ENCODE measurements at regions not wholly inside any gene's neighbourhood (a gene's known extent, or its start where the extent isn't known, plus 50 kb on each side); places are given as distances from the start of the nearest gene placed in this dataset.
"Not testable (repeated sequence)": the region's sequence is repeated elsewhere in the genome, so short reads cannot be mapped to it uniquely, and the experiment has no call there.

DNA sequence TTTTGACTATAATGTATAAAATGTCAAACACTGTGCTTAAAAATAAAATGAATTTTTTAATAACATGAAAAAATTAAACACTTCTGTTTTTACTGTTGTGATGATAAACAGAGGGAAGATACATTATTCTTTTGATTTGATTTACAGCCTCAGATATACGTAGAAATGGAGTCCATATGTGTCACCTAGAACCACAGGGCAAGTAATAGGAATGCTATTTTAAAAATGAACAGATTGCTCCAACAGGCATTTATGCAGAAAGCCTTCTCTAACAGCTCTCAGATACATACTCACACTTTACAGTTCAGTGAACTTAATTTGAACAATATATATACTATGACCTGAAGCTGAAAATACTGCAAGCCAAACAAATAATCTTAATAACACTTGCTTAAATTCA is 1551.0 kb downstream of the GRIK2 start:
- Histone ChIP-seq H3K9me3 (ENCODE audit: control insufficient read depth, low read length) (no peaks in the 10 kb centered on the region), H3K4me1 (ENCODE audit: control insufficient read depth, insufficient read depth, low read length) (no peaks in the 10 kb centered on the region), H3K36me3 (ENCODE audit: control insufficient read depth, insufficient read depth, low read length) (no peaks in the 10 kb centered on the region), H3K4me3 (ENCODE audit: insufficient read depth, low read depth, low read length) (no peak overlapping the region), H3K27me3 (ENCODE audit: control insufficient read depth, insufficient read depth, low read length, poor library complexity, severe bottlenecking) (no peaks in the 10 kb centered on the region), H3K27ac (ENCODE audit: insufficient read depth, low read depth, low read length, poor library complexity, severe bottlenecking) (no peak overlapping the region)
- 100% methylated on average over 1 of the region's 1 CpG for WGBS, 2 experiments

- no peak overlapping the region for H3K4me3 ChIP-seq (ENCODE audit: insufficient read depth, low read depth, low read length)
Observed at GRCh38 chr6:102942206-102942605, 1548.7 kb downstream of the GRIK2 start.

GRCh38 chr6:102936959-102937358 is 1543.5 kb downstream of the GRIK2 start:
- Histone ChIP-seq H3K9me3 (ENCODE audit: control insufficient read depth, low read length) (no peaks in the 10 kb centered on the region), H3K4me1 (ENCODE audit: control insufficient read depth, insufficient read depth, low read length) (no peaks in the 10 kb centered on the region), H3K27me3 (ENCODE audit: control insufficient read depth, insufficient read depth, low read length, poor library complexity, severe bottlenecking) (no peaks in the 10 kb centered on the region), H3K36me3 (ENCODE audit: control insufficient read depth, insufficient read depth, low read length) (no peaks in the 10 kb centered on the region), H3K4me3 (ENCODE audit: insufficient read depth, low read depth, low read length) (no peak overlapping the region), H3K27ac (ENCODE audit: insufficient read depth, low read depth, low read length, poor library complexity, severe bottlenecking) (no peak overlapping the region)
- WGBS, 2 experiments = 71 to 88% methylated on average over 1 to 2 of the region's 3 CpGs

More at GRCh38 chr6:102942206-102942605, 1548.7 kb downstream of the GRIK2 start:
- Histone ChIP-seq H3K27ac (ENCODE audit: insufficient read depth, low read depth, low read length, poor library complexity, severe bottlenecking) (no peak overlapping the region), H3K27me3 (ENCODE audit: control insufficient read depth, insufficient read depth, low read length, poor library complexity, severe bottlenecking) (no peaks in the 10 kb centered on the region), H3K4me1 (ENCODE audit: control insufficient read depth, insufficient read depth, low read length) (no peaks in the 10 kb centered on the region), H3K9me3 (ENCODE audit: control insufficient read depth, low read length) (no peaks in the 10 kb centered on the region), H3K36me3 (ENCODE audit: control insufficient read depth, insufficient read depth, low read length) (no peaks in the 10 kb centered on the region)

- Histone ChIP-seq H3K9me3 (ENCODE audit: control insufficient read depth, low read length) (no peaks in the 10 kb centered on the region), H3K4me1 (ENCODE audit: control insufficient read depth, insufficient read depth, low read length) (no peaks in the 10 kb centered on the region), H3K36me3 (ENCODE audit: control insufficient read depth, insufficient read depth, low read length) (no peaks in the 10 kb centered on the region), H3K27me3 (ENCODE audit: control insufficient read depth, insufficient read depth, low read length, poor library complexity, severe bottlenecking) (no peaks in the 10 kb centered on the region), H3K4me3 (ENCODE audit: insufficient read depth, low read depth, low read length) (no peak overlapping the region), H3K27ac (ENCODE audit: insufficient read depth, low read depth, low read length, poor library complexity, severe bottlenecking) (no peak overlapping the region)
- 94 to 95% methylated on average over 3 of the region's 3 CpGs for WGBS, 2 experiments
Observed at GRCh38 chr6:102928109-102928508, 1534.6 kb downstream of the GRIK2 start.

DNA sequence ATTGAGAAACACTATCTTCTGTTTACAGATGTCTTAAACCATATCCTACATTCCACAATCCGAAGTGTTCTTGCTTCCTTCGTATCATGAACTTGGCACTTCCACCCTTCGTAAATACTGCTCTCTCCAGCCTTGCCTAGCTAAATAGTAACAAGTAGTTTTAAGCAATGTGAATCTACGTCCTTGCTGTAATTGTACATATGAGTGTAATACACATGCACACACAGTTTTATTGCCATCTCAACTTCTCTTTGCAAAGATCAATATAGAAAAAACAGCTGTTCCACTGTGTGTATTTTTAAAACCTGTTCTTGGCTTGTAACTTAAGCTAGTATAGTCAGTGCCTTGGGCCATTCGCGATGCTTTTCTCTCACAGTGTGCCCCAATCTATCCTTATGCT is 1524.7 kb downstream of the GRIK2 start:
- Histone ChIP-seq H3K36me3 (ENCODE audit: control insufficient read depth, insufficient read depth, low read length) (no peaks in the 10 kb centered on the region), H3K4me1 (ENCODE audit: control insufficient read depth, insufficient read depth, low read length) (no peaks in the 10 kb centered on the region), H3K27ac (ENCODE audit: insufficient read depth, low read depth, low read length, poor library complexity, severe bottlenecking) (no peak overlapping the region), H3K27me3 (ENCODE audit: control insufficient read depth, insufficient read depth, low read length, poor library complexity, severe bottlenecking) (no peaks in the 10 kb centered on the region), H3K9me3 (ENCODE audit: control insufficient read depth, low read length) (no peaks in the 10 kb centered on the region), H3K4me3 (ENCODE audit: insufficient read depth, low read depth, low read length) (no peak overlapping the region)
- 89 to 93% methylated on average over 5 to 6 of the region's 6 CpGs for whole genome bisulfite sequencing, 2 experiments

- H3K4me1 ChIP-seq (ENCODE audit: control insufficient read depth, insufficient read depth, low read length) = no peaks in the 10 kb centered on the region
- no peaks in the 10 kb centered on the region for H3K9me3 ChIP-seq (ENCODE audit: control insufficient read depth, low read length)
- H3K27me3 ChIP-seq (ENCODE audit: control insufficient read depth, insufficient read depth, low read length, poor library complexity, severe bottlenecking) = no peaks in the 10 kb centered on the region
- H3K27ac ChIP-seq (ENCODE audit: insufficient read depth, low read depth, low read length, poor library complexity, severe bottlenecking) = no peak overlapping the region
- no peak overlapping the region for H3K4me3 ChIP-seq (ENCODE audit: insufficient read depth, low read depth, low read length)
- no peaks in the 10 kb centered on the region for H3K36me3 ChIP-seq (ENCODE audit: control insufficient read depth, insufficient read depth, low read length)
Observed at GRCh38 chr6:102911571-102911970, 1518.1 kb downstream of the GRIK2 start.

- H3K27ac ChIP-seq (ENCODE audit: insufficient read depth, low read depth, low read length, poor library complexity, severe bottlenecking); H3K9me3 ChIP-seq (ENCODE audit: control insufficient read depth, low read length); H3K36me3 ChIP-seq (ENCODE audit: control insufficient read depth, insufficient read depth, low read length); H3K27me3 ChIP-seq (ENCODE audit: control insufficient read depth, insufficient read depth, low read length, poor library complexity, severe bottlenecking); H3K4me3 ChIP-seq (ENCODE audit: insufficient read depth, low read depth, low read length); H3K4me1 ChIP-seq (ENCODE audit: control insufficient read depth, insufficient read depth, low read length): not testable (repeated sequence)
- WGBS, 2 experiments = 96 to 98% methylated on average over 38 of the region's 38 CpGs
Observed at GRCh38 chr6:102910701-102911139, 1517.2 kb downstream of the GRIK2 start.

- WGBS, 2 experiments = 81 to 85% methylated on average over 6 of the region's 6 CpGs
- Histone ChIP-seq H3K36me3 (ENCODE audit: control insufficient read depth, insufficient read depth, low read length) (no peaks in the 10 kb centered on the region), H3K27me3 (ENCODE audit: control insufficient read depth, insufficient read depth, low read length, poor library complexity, severe bottlenecking) (no peaks in the 10 kb centered on the region), H3K4me3 (ENCODE audit: insufficient read depth, low read depth, low read length) (no peak overlapping the region), H3K4me1 (ENCODE audit: control insufficient read depth, insufficient read depth, low read length) (no peaks in the 10 kb centered on the region), H3K27ac (ENCODE audit: insufficient read depth, low read depth, low read length, poor library complexity, severe bottlenecking) (no peak overlapping the region), H3K9me3 (ENCODE audit: control insufficient read depth, low read length) (no peaks in the 10 kb centered on the region)
Observed at GRCh38 chr6:102907181-102907580, 1513.7 kb downstream of the GRIK2 start.

GRCh38 chr6:102902471-102902870 is 1509.0 kb downstream of the GRIK2 start:
- Histone ChIP-seq H3K36me3 (ENCODE audit: control insufficient read depth, insufficient read depth, low read length) (no peaks in the 10 kb centered on the region), H3K27ac (ENCODE audit: insufficient read depth, low read depth, low read length, poor library complexity, severe bottlenecking) (no peak overlapping the region), H3K27me3 (ENCODE audit: control insufficient read depth, insufficient read depth, low read length, poor library complexity, severe bottlenecking) (no peaks in the 10 kb centered on the region), H3K4me3 (ENCODE audit: insufficient read depth, low read depth, low read length) (no peak overlapping the region), H3K9me3 (ENCODE audit: control insufficient read depth, low read length) (no peaks in the 10 kb centered on the region), H3K4me1 (ENCODE audit: control insufficient read depth, insufficient read depth, low read length) (no peaks in the 10 kb centered on the region)
- 94 to 100% methylated on average over 1 of the region's 1 CpG for WGBS, 2 experiments

- H3K27ac ChIP-seq (ENCODE audit: insufficient read depth, low read depth, low read length, poor library complexity, severe bottlenecking) = no peak overlapping the region
- no peaks in the 10 kb centered on the region for H3K36me3 ChIP-seq (ENCODE audit: control insufficient read depth, insufficient read depth, low read length)
- no peaks in the 10 kb centered on the region for H3K9me3 ChIP-seq (ENCODE audit: control insufficient read depth, low read length)
- H3K4me1 ChIP-seq (ENCODE audit: control insufficient read depth, insufficient read depth, low read length) = no peaks in the 10 kb centered on the region
- peaks cover 8% of the 10 kb centered on the region for H3K27me3 ChIP-seq (ENCODE audit: control insufficient read depth, insufficient read depth, low read length, poor library complexity, severe bottlenecking)
- WGBS, 2 experiments = 71 to 83% methylated on average over 4 of the region's 4 CpGs
- no peak overlapping the region for H3K4me3 ChIP-seq (ENCODE audit: insufficient read depth, low read depth, low read length)
Observed at GRCh38 chr6:102895683-102896082, 1502.2 kb downstream of the GRIK2 start.

DNA sequence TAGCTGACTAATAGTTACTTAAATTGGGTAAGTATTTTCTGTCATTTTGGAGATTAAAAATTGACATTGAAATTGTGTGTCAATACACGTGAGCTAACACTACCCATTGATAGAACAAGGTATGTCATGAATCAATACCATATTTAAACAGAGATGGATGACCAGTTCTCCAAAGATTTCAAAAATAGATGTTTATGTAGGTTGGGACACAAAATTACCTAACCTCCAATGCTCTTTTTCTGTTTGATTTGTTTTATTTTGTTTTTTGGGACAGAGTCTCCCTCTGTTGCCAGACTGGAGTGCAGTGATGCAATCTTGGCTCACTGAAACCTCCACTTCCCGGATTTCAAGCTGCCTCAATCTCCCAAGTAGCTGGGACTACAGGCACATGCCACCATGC is 1491.7 kb downstream of the GRIK2 start:
- no peaks in the 10 kb centered on the region for H3K9me3 ChIP-seq (ENCODE audit: control insufficient read depth, low read length)
- WGBS, 2 experiments = 85 to 89% methylated on average over 1 of the region's 2 CpGs
- H3K4me3 ChIP-seq (ENCODE audit: insufficient read depth, low read depth, low read length) = no peak overlapping the region
- no peaks in the 10 kb centered on the region for H3K4me1 ChIP-seq (ENCODE audit: control insufficient read depth, insufficient read depth, low read length)
- no peaks in the 10 kb centered on the region for H3K36me3 ChIP-seq (ENCODE audit: control insufficient read depth, insufficient read depth, low read length)
- no peaks in the 10 kb centered on the region for H3K27me3 ChIP-seq (ENCODE audit: control insufficient read depth, insufficient read depth, low read length, poor library complexity, severe bottlenecking)
- no peak overlapping the region for H3K27ac ChIP-seq (ENCODE audit: insufficient read depth, low read depth, low read length, poor library complexity, severe bottlenecking)
